HG03025 (cell line): ENCODE measurements at regions not wholly inside any gene's neighbourhood (a gene's known extent, or its start where the extent isn't known, plus 50 kb on each side); places are given as distances from the start of the nearest gene placed in this dataset.

Experiments used
- ATAC-seq: cut with Tn5 transposase; IDR thresholded peaks from one replicate; pipeline ENCODE4 v1.9.1; 2021; ENCODE audit warnings: mild to moderate bottlenecking, moderate library complexity; ENCODE audit not compliant: unreplicated experiment, low FRiP score

DNA sequence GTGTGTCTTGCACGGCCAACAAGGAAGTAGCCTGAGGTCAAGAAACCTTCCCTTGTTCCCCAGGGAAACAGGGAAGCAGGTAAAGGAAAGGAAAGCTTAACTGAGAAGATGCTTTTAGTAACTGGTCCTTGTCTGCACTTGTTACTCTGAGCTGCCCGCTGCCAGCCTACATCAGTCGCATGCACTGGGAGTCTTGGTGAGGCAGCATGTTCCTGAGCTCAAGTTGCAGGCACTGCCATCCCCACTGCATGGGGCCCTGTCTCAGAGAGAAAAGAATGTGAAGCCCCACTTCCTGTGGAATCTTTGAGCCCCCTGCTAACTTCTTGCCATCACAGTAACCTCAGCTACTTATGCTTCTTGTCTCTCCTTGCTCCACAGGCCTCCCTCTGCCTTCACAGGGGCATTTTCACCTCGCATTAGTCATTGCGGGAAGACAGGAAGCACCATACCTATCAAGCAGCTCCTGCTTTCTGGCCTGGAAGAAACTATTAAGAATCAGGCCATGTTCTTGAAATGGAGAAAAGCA is 344.1 kb upstream of the ADAMTSL1 start:
- ATAC-seq = no peak

DNA sequence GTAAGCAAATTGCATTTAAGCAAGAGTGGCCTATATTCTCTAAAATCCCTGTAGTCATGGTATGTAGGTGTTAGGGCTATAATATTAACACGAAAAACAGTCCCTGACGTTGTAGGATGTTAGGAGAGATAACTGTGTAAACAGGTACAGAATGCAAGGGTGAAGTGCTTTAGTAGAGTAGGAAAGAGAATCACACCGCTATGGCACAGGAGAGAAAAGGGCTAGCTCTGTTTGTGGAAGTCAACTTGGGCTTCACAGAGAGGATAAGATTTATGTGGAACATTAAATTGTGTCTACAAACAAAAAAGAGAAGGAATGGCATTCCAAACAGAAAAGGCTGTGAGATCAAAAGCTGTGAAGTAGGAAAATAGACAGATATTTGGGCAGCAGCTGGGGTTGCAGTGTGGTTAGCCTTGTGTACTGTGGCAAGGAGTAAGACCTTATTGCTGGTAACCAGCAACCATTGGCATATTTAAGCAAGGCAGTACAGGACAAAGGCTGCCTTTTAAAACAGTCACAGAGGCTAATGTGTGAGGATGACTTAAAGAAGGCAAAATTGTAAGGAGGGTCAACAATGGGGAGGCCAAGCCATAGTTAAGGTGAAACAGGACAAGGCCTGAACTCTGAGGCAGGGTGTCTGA is 337.5 kb upstream of the ADAMTSL1 start:
- ATAC-seq = no peak

DNA sequence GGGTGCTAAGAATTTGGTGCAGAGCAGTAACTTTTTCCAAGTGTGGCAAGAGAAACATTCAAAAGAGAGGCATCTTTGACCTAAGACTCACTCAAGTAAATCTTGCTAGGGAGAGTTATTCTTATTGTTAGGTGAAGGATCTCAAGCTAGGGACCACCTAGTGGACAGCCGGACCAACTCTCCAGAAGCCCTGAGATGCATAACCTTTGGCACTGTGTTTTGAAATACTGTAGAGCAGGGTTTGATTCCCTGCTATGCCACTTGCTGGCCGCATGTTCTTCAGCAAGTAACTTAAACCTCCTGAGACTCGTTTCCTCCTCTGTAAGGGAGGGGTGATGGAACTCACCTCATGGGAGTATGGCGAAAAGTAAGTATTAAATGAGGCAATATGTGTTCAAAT is 336.1 kb upstream of the ADAMTSL1 start:
- no peak for ATAC-seq

DNA sequence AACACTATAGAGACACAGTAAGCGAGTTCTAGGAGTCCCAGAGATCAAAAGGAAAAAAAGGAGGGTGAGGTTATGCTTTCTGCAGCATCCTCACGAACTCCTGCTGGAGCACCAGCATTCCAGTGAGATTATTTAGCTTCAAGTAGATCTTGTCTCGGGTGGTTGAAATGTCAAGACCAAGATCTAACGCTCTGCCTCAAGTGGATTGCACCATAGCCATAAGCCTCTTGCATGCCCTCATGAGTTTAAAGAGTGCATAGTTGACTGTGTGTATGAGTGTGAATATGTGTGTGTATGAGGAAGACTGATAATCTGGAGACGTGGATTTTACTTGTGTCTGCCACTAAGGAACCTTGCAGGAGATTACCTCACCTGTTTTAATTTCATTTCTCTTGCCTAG is 335.3 kb upstream of the ADAMTSL1 start:
- no peak for ATAC-seq

DNA sequence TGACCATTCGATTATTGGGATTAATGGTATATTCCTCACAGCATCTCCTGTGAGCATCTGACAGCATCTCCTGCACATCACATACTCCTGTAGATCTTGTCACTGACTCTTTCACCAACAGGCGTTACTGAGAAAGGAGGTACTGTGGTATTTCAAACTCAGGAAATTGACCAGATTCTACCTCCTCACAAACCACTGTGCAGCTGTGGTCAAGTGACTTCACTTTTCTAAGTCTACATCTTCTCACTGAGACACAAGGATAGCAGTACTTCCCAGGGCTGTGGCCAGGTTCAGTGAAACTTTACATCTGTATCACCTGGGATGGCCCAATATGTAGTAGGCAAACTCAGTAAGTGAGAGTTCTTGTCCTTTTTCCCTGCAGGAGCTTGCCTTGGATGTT is 332.3 kb upstream of the ADAMTSL1 start:
- no peak for ATAC-seq

DNA sequence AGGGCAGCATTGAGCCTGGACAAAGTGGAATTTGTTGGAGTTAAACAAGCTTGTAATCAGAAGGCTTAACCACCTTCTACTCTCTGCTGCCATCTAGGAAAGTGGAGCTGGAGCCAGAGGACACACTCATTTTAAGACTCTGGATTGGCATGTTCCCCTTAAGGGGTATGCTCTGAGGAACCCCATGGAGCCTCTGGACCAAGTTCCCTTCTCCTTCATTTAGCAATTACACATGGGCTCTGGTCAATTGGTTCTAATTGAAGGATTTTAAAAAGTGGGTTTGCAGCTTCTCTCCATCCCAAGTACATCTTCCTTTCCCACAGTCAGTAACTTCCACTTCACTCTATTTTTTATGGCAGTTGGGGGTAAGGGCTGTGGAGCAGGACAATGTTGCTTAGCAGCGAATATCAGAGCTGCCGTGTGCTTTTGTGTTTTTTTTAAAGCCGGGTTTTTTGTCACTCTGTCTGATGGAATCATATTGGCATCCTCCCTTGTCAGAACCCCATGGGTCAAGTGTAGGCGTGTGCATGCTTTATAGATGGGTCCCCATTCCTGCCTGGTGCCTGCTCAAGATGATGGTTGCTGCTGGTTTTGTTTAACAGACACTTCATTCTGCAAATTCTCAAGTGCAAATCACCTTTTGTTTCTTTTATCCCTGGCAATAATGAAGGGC is 330.7 kb upstream of the ADAMTSL1 start:
- no peak for ATAC-seq

DNA sequence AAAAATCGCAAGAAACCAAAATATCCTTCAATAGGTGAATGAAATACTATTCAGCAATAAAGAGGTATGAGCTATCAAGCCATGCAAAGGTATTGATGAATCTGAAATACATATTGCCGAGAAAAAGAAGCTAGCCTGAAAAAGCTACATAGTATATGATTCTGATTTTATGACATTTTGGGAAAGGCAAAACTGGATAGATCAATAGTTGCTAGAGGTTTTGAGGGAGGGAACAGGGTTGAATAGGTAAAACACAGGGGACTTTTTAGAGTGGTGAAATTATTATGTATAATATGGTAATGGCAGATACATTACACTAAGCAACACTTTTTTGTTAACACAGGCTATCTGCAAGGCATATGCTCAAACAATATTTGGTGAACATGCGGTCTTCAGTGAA is 327.6 kb upstream of the ADAMTSL1 start:
- ATAC-seq = no peak

DNA sequence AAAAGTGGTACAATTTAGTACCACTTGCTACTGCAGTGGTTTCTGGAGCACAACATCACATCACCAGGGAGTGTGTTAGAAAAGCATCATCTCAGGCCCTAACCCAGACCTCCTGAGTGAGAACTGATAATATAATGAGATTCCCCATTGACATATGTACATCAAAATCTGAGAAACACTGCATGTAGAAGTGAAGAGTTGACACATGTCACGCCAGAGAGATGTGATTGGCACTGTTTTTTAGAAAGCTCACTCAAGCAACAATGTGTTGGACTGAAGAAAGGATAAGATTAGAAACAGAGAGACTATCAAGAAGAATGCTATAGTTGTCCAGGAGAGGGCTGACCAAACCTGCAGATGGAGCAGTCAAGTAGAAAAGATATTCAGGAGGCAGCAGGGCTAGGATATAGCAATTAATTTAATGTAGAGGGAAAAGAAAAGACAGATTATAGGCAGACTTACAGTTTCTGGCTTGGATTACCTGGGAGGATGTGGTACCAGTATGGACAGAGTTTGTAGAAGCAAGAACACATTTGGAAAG is 324.4 kb upstream of the ADAMTSL1 start:
- no peak for ATAC-seq

DNA sequence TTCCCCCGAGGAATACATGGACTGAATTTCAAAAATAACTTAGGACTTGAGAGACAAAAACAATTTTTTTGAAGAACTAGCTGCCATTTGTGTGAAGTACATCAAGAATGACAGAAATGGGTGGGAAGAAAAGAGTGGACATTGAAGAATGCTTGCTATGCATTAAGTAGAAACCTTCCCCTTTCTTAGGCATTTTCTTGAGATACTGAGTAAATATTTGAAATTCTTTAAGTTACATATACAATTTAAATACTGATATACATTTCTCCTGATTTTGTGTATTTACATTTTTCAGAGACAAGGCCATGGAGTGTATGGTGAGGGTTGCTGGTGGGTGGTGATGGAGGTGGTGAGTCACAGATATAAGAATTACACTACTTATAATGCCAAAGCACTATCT is 319.3 kb upstream of the ADAMTSL1 start:
- no peak for ATAC-seq

DNA sequence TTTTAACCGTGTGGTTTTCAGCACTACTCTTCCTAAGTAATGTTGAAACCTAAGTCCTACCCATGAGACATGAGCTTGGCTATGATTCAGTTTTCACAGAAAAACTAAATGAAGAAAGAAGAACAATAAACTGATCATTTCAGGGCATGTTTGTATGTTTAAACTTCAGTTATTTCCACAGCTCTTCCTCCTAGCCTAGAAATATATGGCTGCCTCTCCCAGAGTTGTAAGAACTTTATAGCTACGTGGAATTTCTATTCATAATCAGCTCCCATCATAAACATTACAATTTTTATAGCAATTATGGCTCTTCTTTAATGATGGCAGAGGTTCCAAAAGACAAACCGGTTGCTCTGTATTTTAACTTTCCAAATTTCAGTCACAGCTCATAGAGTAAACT is 314.7 kb upstream of the ADAMTSL1 start:
- no peak for ATAC-seq

DNA sequence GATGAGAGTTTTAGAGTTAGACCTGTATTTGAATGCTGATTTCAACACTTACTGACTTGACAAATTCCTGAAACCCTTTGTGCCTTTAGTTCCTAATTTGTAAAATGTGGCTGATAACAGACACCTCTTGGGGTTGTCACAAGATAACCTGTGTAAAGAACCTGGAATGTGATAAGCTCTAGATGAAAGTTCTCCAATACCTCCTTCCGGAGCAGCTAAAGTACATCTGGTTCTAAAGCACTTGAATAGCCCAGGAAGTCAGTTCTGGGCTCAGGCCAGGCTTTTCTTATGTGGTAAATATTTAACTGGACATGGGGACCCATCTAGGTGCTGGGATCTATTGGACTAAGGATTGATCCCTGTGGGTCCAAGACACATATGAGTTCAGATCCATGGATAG is 310.8 kb upstream of the ADAMTSL1 start:
- no peak for ATAC-seq

DNA sequence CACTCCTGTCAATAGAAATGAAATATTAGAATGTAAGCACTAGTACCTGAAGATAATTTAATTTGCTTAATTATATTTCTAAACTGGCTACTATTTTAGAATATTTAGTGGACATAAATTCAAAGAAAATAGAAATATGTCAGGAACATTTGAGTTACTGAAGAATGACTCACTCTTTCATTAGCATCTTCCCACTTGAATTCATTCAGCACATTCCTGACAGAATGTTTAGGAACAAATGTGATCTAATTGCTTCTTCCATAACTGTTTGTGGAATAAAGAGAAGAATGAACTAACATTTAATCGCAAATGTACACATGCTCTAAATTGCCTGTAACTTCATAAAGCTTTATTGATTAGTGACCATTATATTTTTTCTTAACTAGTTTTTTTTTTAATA is 306.2 kb upstream of the ADAMTSL1 start:
- no peak for ATAC-seq

DNA sequence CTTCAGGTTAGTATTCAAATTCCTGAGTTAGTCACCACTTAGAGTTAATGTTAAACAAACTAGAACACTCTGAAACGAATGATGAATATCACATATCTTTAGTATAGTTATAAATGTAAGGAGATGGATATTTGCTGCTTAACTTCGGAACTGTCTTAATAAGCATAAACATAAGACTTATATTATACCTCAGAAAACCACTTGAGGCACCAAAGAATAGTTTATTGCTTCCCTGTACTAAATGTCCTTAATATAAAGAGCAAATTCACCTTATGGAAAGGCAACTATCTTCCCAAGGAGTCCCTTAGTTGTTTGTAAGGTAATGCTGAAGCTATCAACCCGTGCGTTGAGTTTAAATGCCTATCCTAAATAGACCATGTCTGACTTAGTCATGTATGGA is 300.0 kb upstream of the ADAMTSL1 start:
- ATAC-seq = no peak

DNA sequence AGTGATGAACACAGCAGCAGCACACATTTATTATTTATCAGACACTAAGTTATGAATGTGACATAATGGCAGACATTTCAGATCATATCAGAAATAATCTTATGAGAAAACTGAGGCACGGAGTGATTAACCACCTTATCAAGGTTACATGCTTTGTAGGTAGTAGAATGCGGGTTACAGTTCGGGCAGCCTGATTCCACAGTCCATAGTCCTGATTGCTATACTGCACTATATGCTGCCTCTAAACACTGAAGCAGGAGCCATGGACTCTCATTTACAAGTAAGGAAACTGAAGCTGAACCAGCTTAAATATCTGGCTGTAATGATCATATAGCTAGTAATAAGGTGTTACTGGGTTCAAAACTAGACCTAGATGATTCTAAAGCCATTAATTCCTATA is 291.3 kb upstream of the ADAMTSL1 start:
- ATAC-seq = no peak

DNA sequence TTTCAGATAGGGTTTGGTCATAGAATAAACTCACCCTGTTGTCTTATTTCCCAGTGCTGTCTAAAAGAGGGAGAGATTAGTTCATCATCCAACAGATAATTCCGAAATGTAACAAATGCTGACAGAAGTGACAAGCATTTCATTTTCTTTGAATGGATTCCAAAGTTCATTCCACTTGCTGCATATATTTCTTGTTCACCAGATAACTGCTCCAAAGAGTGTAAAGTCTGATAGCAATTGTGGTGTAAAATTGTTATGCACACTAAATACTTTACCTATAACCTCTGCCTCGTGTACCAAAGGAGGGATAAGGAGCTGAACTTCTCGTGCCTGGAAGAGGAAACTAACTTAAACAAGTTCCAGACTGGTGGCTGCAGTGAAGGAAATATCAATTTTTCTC is 290.0 kb upstream of the ADAMTSL1 start:
- no peak for ATAC-seq

DNA sequence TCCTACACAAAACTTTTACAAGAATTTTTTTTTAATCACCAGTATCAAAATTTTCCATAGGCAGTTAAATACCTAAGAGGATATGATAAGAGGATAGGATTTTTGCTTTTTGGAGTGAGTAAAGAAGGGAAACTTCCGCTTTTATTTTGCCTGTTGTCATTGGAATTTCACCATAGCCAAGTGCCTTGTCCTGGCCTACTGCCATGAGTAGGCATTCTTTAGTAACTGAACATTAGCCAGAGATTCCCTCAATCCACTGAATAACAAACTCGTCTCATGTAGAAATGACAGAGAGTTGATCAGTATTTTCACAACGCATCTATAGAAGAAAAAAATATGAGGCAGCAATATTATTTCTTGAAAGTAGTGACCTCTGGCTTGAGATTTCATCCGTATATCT is 289.6 kb upstream of the ADAMTSL1 start:
- no peak for ATAC-seq

DNA sequence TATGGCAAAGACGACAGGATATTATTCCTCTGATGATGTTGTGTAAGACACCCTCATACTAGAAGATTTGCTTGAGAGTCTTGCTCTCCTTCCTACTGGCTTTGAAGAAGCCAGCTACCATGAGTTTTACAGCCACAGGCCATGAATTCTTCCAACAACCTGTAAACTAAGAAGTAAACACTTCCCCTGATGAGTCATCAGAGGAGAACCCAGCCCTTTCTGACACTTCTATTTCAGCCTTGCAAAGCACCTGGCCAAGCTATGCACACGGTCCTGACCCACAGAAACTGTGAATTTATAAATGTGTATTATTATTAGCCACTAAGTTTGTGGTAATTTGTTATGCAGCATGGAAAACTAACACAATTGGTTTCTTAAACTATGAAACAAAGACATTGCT is 288.8 kb upstream of the ADAMTSL1 start:
- ATAC-seq = no peak

DNA sequence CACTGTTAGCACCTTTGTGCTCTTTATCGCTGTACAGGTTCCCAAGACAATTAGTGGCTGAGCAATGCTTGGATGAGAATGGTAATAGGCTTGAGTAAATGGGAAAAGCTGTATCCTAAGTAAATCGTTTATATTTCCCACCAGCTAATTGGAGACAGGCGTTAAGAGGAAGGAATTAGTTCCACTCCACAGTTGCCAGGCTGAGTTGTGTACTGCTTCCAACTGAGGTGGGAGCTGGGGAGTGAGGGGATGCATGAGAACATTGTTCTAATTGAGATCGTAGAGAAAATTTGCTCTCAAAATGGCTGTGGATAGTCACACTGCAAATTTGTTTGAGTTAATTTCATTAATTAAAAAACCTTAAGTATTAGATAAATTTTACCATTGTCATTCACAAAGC is 285.0 kb upstream of the ADAMTSL1 start:
- ATAC-seq = no peak

DNA sequence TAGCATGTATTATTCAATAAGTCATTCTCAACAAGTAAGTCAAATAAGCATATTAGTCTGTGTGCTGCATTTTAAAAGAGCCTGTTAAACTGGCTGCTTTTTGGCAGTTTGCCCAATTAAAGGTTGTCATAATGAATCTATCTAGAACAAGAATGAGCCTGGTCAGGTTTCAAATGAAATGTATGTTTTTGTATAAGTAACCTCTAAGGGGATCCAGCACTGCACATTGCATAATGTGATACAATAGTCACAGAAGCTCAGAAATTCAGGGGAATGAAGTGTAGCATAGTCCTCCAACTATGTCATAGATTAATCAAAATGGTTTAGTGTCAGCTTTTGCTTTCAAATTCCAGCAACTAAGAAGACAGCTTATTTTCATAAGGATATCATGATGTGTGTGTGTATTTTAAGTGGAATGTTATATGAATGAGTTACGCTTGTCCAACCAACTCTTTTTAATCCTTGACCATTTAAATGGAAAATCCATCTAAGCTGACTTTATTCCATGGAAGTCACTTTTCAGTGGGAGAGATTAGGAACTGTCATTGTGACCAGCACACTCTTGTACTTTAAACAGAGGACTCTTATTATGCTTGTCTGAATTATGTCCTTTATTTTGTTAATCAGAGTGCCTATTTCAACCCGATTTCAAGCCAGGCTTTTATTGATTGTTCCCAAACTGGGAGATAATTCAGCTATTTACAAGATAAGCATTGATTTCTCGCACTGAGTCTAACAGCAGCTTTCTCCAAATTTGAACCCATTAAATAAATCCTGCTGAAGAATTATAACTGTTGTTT is 283.9 kb upstream of the ADAMTSL1 start:
- ATAC-seq = no peak

DNA sequence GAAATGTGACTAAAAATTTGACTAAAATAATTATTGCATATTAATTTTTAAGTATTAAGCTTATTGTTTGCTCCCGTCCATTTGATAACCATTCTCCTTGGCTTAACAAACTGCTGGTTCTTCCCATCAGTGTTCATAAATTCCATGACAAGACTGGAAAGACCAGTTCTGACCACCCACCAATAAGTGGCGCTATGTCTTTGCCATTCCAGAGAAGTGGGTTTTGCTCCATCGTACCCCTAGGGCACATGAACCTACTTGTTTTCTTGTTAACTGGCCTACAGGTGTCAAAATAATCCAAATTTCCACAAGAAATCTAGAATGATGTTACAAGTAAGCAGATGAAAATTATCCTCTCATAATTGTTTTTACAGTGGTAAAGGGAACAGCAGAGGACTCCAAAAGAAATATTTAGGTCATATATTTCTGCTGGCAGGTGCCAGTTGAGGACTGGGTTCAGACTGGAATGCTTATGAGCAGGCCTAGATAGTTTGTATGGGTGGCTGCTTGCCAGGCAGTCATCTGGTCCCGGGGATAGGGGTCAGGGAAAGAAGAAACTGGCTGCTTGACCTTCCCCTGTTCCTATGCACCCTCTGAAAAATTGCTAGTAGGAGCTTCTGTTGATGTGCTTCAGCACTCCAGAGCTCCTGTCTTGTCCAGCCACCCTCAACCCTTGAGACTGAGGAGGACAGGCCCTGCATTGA is 283.1 kb upstream of the ADAMTSL1 start:
- ATAC-seq = no peak

DNA sequence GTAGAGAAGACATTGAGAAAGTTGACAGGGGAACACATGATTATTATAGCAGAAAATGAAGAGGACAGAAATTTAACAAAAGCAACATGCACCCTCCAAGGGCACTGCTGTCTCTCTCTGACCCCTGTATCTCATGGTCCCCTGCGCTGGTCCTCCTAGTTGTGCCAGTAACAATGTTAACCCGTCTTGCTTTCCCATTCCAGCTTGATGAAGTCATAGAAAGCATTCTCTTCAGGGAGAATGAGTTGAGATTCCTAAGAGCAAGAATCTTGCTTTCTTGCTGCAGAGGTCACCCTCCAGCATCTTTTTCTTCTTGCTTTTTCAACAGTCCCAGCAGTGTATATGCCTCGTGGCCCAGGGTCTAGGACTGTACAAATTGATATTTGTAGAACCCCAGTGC is 279.6 kb upstream of the ADAMTSL1 start:
- no peak for ATAC-seq
